ENCODE measurements at regions not wholly inside any gene's neighbourhood (a gene's known extent, or its start where the extent isn't known, plus 50 kb on each side); places are given as distances from the start of the nearest gene placed in this dataset.

- H4K8ac ChIP-seq (replicated peaks; ENCODE audit: insufficient read length, low read depth, low read length) = no peak overlapping the region
- H3K4me2 ChIP-seq (ENCODE audit: insufficient read depth, insufficient read length, low read length) = no peak overlapping the region
- no peak overlapping the region for H3K18ac ChIP-seq (ENCODE audit: insufficient read length, low read depth, low read length)
- no peak overlapping the region for H3T11ph ChIP-seq (ENCODE audit: low read length)
- no peaks in the 10 kb centered on the region; the same call in 1 of the 2 replicates for H3K4me1 ChIP-seq (ENCODE audit: insufficient read depth, low read length)
- H2BK15ac ChIP-seq (ENCODE audit: low read depth, low read length) = no peak overlapping the region
- Mint-ChIP-seq H3K36me3 (ENCODE audit: insufficient read depth in 1 of 3, low read depth in 3 of 3) (no peaks in the 10 kb centered on the region), H3K4me1 (peaks cover 4 to 5% of the 10 kb centered on the region in 2 experiments; a peak in 2 of 4 replicates), H3K9me3 (no peaks in the 10 kb centered on the region), H3K27me3 (ENCODE audit: low read depth) (no peaks in the 10 kb centered on the region; the same call in 1 of the 2 replicates), H3K27ac (no peak overlapping the region), H3K4me3 (no peak overlapping the region)
- no peaks in the 10 kb centered on the region for H3K79me2 ChIP-seq (ENCODE audit: insufficient read depth, low read length)
- no peaks in the 10 kb centered on the region for H3K79me1 ChIP-seq (ENCODE audit: insufficient read depth, low read depth, low read length, poor library complexity, severe bottlenecking)
- H2BK120ac ChIP-seq (ENCODE audit: low read depth, low read length, poor library complexity, severe bottlenecking) = no peak overlapping the region
- H2AFZ ChIP-seq (ENCODE audit: low read length) = no peak overlapping the region
- TF ChIP-seq, protein P1, sequence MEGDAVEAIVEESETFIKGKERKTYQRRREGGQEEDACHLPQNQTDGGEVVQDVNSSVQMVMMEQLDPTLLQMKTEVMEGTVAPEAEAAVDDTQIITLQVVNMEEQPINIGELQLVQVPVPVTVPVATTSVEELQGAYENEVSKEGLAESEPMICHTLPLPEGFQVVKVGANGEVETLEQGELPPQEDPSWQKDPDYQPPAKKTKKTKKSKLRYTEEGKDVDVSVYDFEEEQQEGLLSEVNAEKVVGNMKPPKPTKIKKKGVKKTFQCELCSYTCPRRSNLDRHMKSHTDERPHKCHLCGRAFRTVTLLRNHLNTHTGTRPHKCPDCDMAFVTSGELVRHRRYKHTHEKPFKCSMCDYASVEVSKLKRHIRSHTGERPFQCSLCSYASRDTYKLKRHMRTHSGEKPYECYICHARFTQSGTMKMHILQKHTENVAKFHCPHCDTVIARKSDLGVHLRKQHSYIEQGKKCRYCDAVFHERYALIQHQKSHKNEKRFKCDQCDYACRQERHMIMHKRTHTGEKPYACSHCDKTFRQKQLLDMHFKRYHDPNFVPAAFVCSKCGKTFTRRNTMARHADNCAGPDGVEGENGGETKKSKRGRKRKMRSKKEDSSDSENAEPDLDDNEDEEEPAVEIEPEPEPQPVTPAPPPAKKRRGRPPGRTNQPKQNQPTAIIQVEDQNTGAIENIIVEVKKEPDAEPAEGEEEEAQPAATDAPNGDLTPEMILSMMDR (conservative IDR thresholded peaks at IDR 0.05) = no peak
- H3K27me3 ChIP-seq (ENCODE audit: insufficient read depth, low read length) = no peaks in the 10 kb centered on the region
- no peak overlapping the region for H3K23ac ChIP-seq (ENCODE audit: insufficient read length, low read depth, low read length)
- H4K5ac ChIP-seq (ENCODE audit: insufficient read length, low read depth, low read length) = no peak overlapping the region
- no peak for DNase-seq
- H3K56ac ChIP-seq (ENCODE audit: insufficient read length, low read depth, low read length) = no peak overlapping the region
- H3K9me3 ChIP-seq (ENCODE audit: control insufficient read depth, low read depth, low read length) = no peaks in the 10 kb centered on the region
- no peak overlapping the region for H3K14ac ChIP-seq (ENCODE audit: insufficient read depth, low read length)
- no peaks in the 10 kb centered on the region for H3K23me2 ChIP-seq (ENCODE audit: insufficient read length, low read depth, low read length, poor library complexity, severe bottlenecking)
- no peak overlapping the region for H2BK5ac ChIP-seq (ENCODE audit: insufficient read length, low read length)
- no peak overlapping the region for H4K91ac ChIP-seq (ENCODE audit: insufficient read length, low read depth, low read length)
- H3K9ac ChIP-seq (ENCODE audit: extremely low read depth, insufficient read length, low read length) = no peak overlapping the region
- H3K4ac ChIP-seq (ENCODE audit: low read depth, low read length) = no peak overlapping the region
- H2AK5ac ChIP-seq (ENCODE audit: insufficient read length, low read length) = no peak overlapping the region
- no peak overlapping the region for H2BK20ac ChIP-seq (ENCODE audit: low read depth, low read length, poor library complexity, severe bottlenecking)
- no peak overlapping the region for H2BK12ac ChIP-seq (ENCODE audit: insufficient read length, low read depth, low read length)
- H3K27ac ChIP-seq (ENCODE audit: insufficient read length, low read depth, low read length) = no peak overlapping the region
- no peaks in the 10 kb centered on the region for H4K20me1 ChIP-seq (ENCODE audit: control insufficient read depth, insufficient read depth, insufficient read length)
Measured at GRCh38 chr7:136064627-136065237, 87.6 kb upstream of the MTPN start.
